Mesenchymal stem cell (in vitro differentiated cells and primary cell): ENCODE measurements at regions not wholly inside any gene's neighbourhood (a gene's known extent, or its start where the extent isn't known, plus 50 kb on each side); places are given as distances from the start of the nearest gene placed in this dataset.

ENCODE experiments used
- DNase-seq: peaks from one replicate; pipeline ENCODE4 v3.0.0-alpha.2; 2013
- H2AFZ ChIP-seq: one replicate; pipeline ENCODE4 v1.6.1; 2013; ENCODE audit warnings: low read depth, mild to moderate bottlenecking, control low read depth, inconsistent platforms, low read length, moderate library complexity
- H2AK5ac ChIP-seq: 2 replicates; pipeline ENCODE4 v1.6.1; 2013; ENCODE audit warnings: low read length, moderate library complexity, mild to moderate bottlenecking, inconsistent platforms; ENCODE audit not compliant: severe bottlenecking
- H2BK120ac ChIP-seq: one replicate; pipeline ENCODE4 v1.6.1; 2013; ENCODE audit warnings: low read depth, mild to moderate bottlenecking, inconsistent platforms, low read length, moderate library complexity
- H2BK12ac ChIP-seq, 2 experiments: one replicate each; pipeline ENCODE4 v1.6.1; 2013; ENCODE audit warnings: inconsistent platforms in 2 of 2, low read length in 2 of 2, mild to moderate bottlenecking in 2 of 2, moderate library complexity in 2 of 2, control low read depth in 1 of 2
- H2BK15ac ChIP-seq: one replicate; pipeline ENCODE4 v1.6.1; 2013; ENCODE audit warnings: mild to moderate bottlenecking, low read depth, inconsistent platforms; ENCODE audit not compliant: poor library complexity, severe bottlenecking
- H2BK5ac ChIP-seq: 2 replicates; pipeline ENCODE4 v1.6.1; 2013; ENCODE audit warnings: low read depth, mild to moderate bottlenecking, low read length, control low read depth, inconsistent platforms; ENCODE audit not compliant: poor library complexity, severe bottlenecking
- H3K14ac ChIP-seq, 2 experiments: one replicate each; pipeline ENCODE4 v1.6.1; 2013; ENCODE audit warnings: inconsistent platforms in 2 of 2, low read length in 2 of 2, control low read depth in 1 of 2, mild to moderate bottlenecking in 1 of 2, moderate library complexity in 1 of 2
- H3K18ac ChIP-seq, 2 experiments: one replicate each; pipeline ENCODE4 v1.6.1; 2013; ENCODE audit warnings: inconsistent platforms in 2 of 2, low read length in 2 of 2, control low read depth in 1 of 2, low read depth in 1 of 2, mild to moderate bottlenecking in 1 of 2
- H3K23ac ChIP-seq, 2 experiments: one replicate each; pipeline ENCODE4 v1.6.1; 2013; ENCODE audit warnings: inconsistent platforms in 2 of 2, low read length in 2 of 2, mild to moderate bottlenecking in 2 of 2, moderate library complexity in 2 of 2, control low read depth in 1 of 2
- H3K27ac ChIP-seq: 2 replicates; pipeline ENCODE4 v1.5.1; 2013; ENCODE audit warnings: mild to moderate bottlenecking, moderate library complexity, low read length, control low read depth, inconsistent platforms; ENCODE audit not compliant: poor library complexity, severe bottlenecking
- H3K27me3 ChIP-seq, 2 experiments: 2 replicates each; pipeline versions ENCODE4 v1.6.1 to v1.7.0; 2013; ENCODE audit warnings: low read length in 2 of 2, mild to moderate bottlenecking in 2 of 2, moderate library complexity in 2 of 2, control low read depth in 1 of 2, inconsistent platforms in 1 of 2; ENCODE audit not compliant: control insufficient read depth in 1 of 2, insufficient read depth in 1 of 2
- H3K36me3 ChIP-seq, 2 experiments: 2 replicates each; pipeline versions ENCODE4 v1.6.1 to v1.7.0; 2013; ENCODE audit warnings: low read length in 2 of 2, control low read depth in 1 of 2, inconsistent platforms in 1 of 2, low read depth in 1 of 2, mild to moderate bottlenecking in 1 of 2; ENCODE audit not compliant: insufficient read depth in 2 of 2, control insufficient read depth in 1 of 2
- H3K4ac ChIP-seq, 2 experiments: one replicate each; pipeline ENCODE4 v1.6.1; 2013; ENCODE audit warnings: inconsistent platforms in 2 of 2, low read length in 2 of 2, mild to moderate bottlenecking in 2 of 2, moderate library complexity in 2 of 2, control low read depth in 1 of 2, low read depth in 1 of 2
- H3K4me1 ChIP-seq: 2 replicates; pipeline ENCODE4 v1.6.1; 2013; ENCODE audit warnings: low read depth, low read length, control low read depth; ENCODE audit not compliant: control insufficient read depth, insufficient read depth
- H3K4me2 ChIP-seq: 2 replicates; pipeline ENCODE4 v1.6.1; 2013; ENCODE audit warnings: low read length, mild to moderate bottlenecking, inconsistent platforms; ENCODE audit not compliant: poor library complexity, severe bottlenecking
- H3K4me3 ChIP-seq, 2 experiments: 2 replicates each; pipeline versions ENCODE4 v1.5.1 to v1.7.0; 2013; ENCODE audit warnings: low read length in 2 of 2, mild to moderate bottlenecking in 2 of 2, control low read depth in 1 of 2, low read depth in 1 of 2; ENCODE audit not compliant: insufficient read depth in 1 of 2
- H3K79me1 ChIP-seq: replicated peaks from 2 replicates; pipeline ENCODE4 v1.6.1; 2013; ENCODE audit warnings: mild to moderate bottlenecking, control low read depth, low read length, inconsistent platforms; ENCODE audit not compliant: poor library complexity, severe bottlenecking
- H3K9ac ChIP-seq: 2 replicates; pipeline ENCODE4 v1.7.0; 2013; ENCODE audit warnings: mild to moderate bottlenecking, low read length, moderate library complexity
- H3K9me3 ChIP-seq: 2 replicates; pipeline ENCODE4 v1.7.0; 2013; ENCODE audit warnings: mild to moderate bottlenecking, low read length; ENCODE audit not compliant: control insufficient read depth
- H4K8ac ChIP-seq: one replicate; pipeline ENCODE4 v1.6.1; 2013; ENCODE audit warnings: inconsistent platforms, mild to moderate bottlenecking, low read length, moderate library complexity
- H4K91ac ChIP-seq: one replicate; pipeline ENCODE4 v1.6.1; 2013; ENCODE audit warnings: mild to moderate bottlenecking, low read length, inconsistent platforms
- WGBS: methylation state at CpG from one replicate; pipeline ENCODE4 v1.1.7; 2013; ENCODE audit warnings: mixed read lengths; 5-methylcytosine and 5-hydroxymethylcytosine counted together

DNA sequence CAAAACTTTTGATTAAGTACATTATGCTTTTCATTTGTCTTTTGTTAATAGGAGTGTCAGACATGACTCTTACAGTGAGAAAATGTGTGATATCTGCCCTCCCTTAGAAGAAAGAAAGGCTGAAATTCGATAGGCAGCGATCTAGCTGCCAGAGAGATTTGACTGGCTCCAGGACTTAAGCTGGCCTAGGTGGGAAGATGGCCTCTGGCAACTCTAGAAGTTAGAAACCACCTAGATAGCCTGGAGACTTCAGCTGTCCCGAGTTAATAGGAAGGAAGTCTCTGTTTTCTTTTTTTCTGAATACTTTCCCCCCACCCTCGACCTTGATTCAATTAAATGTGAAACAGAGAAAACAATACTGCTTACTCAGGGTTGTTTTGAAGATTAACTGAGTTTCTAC, 1194.7 kb upstream of the CRIM1 start:
- Histone ChIP-seq H2AK5ac (no peak overlapping the region), H2AFZ (no peak overlapping the region), H2BK5ac (no peak overlapping the region), H2BK15ac (no peak overlapping the region), H3K79me1 (no peaks in the 10 kb centered on the region), H2BK12ac (no peak overlapping the region), H3K4me3 (no peak overlapping the region), H4K8ac (no peak overlapping the region), H3K14ac (no peak overlapping the region), H3K27me3 (no peaks in the 10 kb centered on the region), H2BK120ac (no peak overlapping the region), H3K9me3 (no peaks in the 10 kb centered on the region), H3K36me3 (no peaks in the 10 kb centered on the region), H3K4me1 (no peaks in the 10 kb centered on the region), H4K91ac (no peak overlapping the region), H3K9ac (no peak overlapping the region), H3K23ac (no peak overlapping the region), H3K18ac (no peak overlapping the region), H3K4ac (no peak overlapping the region), H3K27ac (no peak overlapping the region), H3K4me2 (no peak overlapping the region)
- WGBS, result 82% methylated on average over 2 of the region's 4 CpGs
- no peak for DNase-seq

DNA sequence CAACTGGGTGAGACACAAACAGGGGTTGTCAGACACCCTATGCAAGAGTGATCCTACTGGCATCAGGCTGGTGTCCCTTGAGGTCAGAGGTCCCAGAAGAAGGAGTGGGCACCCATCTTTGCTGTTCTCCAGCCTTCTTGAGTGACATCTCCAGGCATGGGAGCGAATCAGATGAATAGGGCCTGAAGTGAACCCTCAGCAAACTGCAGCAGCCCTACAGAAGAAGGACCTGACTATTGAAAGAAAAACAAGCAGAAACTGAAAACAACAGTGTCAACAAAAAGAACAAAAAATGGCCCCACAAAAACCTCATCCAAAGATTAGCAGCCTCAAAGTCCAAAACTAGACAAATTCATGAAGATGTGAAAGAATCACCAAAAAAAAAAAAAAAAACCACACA, 1229.7 kb upstream of the CRIM1 start:
- Histone ChIP-seq H3K27ac (no peak overlapping the region), H2BK15ac (no peak overlapping the region), H3K36me3 (no peaks in the 10 kb centered on the region), H3K79me1 (no peaks in the 10 kb centered on the region), H2BK120ac (no peak overlapping the region), H3K9me3 (peaks cover 4% of the 10 kb centered on the region), H3K4me1 (no peaks in the 10 kb centered on the region), H4K8ac (no peak overlapping the region), H2AFZ (no peak overlapping the region), H3K4me3 (no peak overlapping the region), H3K23ac (no peak overlapping the region), H3K27me3 (no peaks in the 10 kb centered on the region), H3K4ac (no peak overlapping the region), H3K9ac (no peak overlapping the region), H2AK5ac (no peak overlapping the region), H3K14ac (no peak overlapping the region), H2BK12ac (no peak overlapping the region), H2BK5ac (no peak overlapping the region), H4K91ac (no peak overlapping the region), H3K18ac (no peak overlapping the region), H3K4me2 (no peak overlapping the region)
- WGBS, result 70% methylated on average over 1 of the region's 1 CpG
- no peak for DNase-seq

DNA sequence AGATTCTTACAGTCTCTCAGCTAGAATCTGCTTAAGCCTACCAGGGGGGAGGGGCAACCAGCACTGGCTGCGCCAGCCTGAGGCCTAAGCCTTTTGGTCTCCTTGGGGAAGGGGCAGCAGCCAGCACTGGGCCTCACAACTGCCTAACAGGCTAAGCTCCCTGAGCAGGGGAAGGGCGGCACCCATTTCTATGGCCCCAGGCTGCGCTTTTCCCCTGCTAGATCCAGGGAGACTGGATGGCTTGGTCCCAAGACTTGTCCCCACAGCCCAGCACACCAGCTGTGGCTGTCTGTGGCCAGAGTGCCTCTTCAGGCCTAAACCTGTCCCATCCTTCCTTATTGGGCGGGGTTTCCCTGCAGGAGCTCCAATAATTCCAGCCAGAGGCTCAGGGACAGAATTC, 1230.3 kb upstream of the CRIM1 start:
- DNase-seq, result no peak
- no peak overlapping the region for H2BK12ac ChIP-seq

DNA sequence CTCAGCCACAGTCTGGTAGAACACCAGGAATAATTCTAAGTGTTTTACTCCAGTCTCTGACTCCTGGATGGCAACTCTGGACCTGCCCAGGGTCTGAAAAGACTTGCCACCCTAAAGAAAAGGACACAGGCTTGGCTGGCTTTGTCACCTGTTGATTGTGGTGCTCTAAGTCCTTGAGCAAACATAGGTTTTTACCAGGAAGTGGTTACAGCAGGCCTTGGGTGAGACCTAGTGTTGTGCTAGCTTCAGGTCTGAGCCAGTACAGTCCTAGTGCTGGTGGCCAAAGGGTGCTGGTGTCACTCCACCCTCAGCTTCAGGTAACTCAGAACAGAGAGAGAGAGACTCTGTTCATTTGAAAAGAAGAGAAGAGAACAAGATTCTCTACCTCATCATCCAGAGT, 1239.4 kb upstream of the CRIM1 start:
- no peak overlapping the region for H3K4me2 ChIP-seq
- H2AK5ac ChIP-seq, result no peak overlapping the region

More for the DNA sequence above, 1230.3 kb upstream of the CRIM1 start:
- Histone ChIP-seq H2BK5ac (no peak overlapping the region), H3K4me3 (no peak overlapping the region), H3K4ac (no peak overlapping the region), H4K8ac (no peak overlapping the region), H3K23ac (no peak overlapping the region), H2AK5ac (no peak overlapping the region), H3K4me2 (no peak overlapping the region), H2BK120ac (no peak overlapping the region), H3K79me1 (no peaks in the 10 kb centered on the region), H3K36me3 (no peaks in the 10 kb centered on the region), H3K9me3 (peaks cover 4% of the 10 kb centered on the region), H3K14ac (no peak overlapping the region), H2AFZ (no peak overlapping the region), H2BK15ac (no peak overlapping the region), H3K27me3 (no peaks in the 10 kb centered on the region), H4K91ac (no peak overlapping the region), H3K27ac (no peak overlapping the region), H3K9ac (no peak overlapping the region), H3K4me1 (no peaks in the 10 kb centered on the region), H3K18ac (no peak overlapping the region)
- WGBS, result 74% methylated on average over 4 of the region's 4 CpGs

More for the DNA sequence above, 1239.4 kb upstream of the CRIM1 start:
- Histone ChIP-seq H3K18ac (no peak overlapping the region), H3K27me3 (no peaks in the 10 kb centered on the region), H3K4me1 (no peaks in the 10 kb centered on the region), H2BK5ac (no peak overlapping the region), H3K27ac (no peak overlapping the region), H3K23ac (no peak overlapping the region), H2BK15ac (no peak overlapping the region), H3K9ac (no peak overlapping the region), H3K79me1 (no peaks in the 10 kb centered on the region), H3K4ac (no peak overlapping the region), H2BK120ac (no peak overlapping the region), H4K8ac (no peak overlapping the region), H2BK12ac (no peak overlapping the region), H4K91ac (no peak overlapping the region), H3K9me3 (peaks cover 6% of the 10 kb centered on the region), H3K4me3 (no peak overlapping the region), H3K14ac (no peak overlapping the region), H2AFZ (no peak overlapping the region), H3K36me3 (no peaks in the 10 kb centered on the region)
- DNase-seq, result no peak
